Adrenal gland (tissue), 5 donors: ENCODE measurements at regions not wholly inside any gene's neighbourhood (a gene's known extent, or its start where the extent isn't known, plus 50 kb on each side); places are given as distances from the start of the nearest gene placed in this dataset.

Experiments
- POLR2A ChIP-seq, 2 donors: fragments of 450-650 bp; IDR thresholded peaks; one replicate each; pipeline ENCODE4 v1.6.1; 2017; ENCODE audit warnings: antibody characterized with exemption in 2 of 2, mild to moderate bottlenecking in 2 of 2, moderate library complexity in 1 of 2
- TF ChIP-seq, protein P1 (sequence below), 6 experiments: fragments of 450-650 bp in 4 of 6; fragments of 200-600 bp in 2 of 6; sonication (generic) in 1 of 6; IDR thresholded peaks; 1 replicate in 5 of 6; 2 replicates in 1 of 6; pipeline versions ENCODE4 v1.5.1 to v1.8.0; 2016 to 2021; ENCODE audit warnings: antibody characterized with exemption in 6 of 6, mild to moderate bottlenecking in 2 of 6, moderate library complexity in 1 of 6
- donor health status: DM: no; HTN: no; CAD: no.

- TF ChIP-seq, protein P1, sequence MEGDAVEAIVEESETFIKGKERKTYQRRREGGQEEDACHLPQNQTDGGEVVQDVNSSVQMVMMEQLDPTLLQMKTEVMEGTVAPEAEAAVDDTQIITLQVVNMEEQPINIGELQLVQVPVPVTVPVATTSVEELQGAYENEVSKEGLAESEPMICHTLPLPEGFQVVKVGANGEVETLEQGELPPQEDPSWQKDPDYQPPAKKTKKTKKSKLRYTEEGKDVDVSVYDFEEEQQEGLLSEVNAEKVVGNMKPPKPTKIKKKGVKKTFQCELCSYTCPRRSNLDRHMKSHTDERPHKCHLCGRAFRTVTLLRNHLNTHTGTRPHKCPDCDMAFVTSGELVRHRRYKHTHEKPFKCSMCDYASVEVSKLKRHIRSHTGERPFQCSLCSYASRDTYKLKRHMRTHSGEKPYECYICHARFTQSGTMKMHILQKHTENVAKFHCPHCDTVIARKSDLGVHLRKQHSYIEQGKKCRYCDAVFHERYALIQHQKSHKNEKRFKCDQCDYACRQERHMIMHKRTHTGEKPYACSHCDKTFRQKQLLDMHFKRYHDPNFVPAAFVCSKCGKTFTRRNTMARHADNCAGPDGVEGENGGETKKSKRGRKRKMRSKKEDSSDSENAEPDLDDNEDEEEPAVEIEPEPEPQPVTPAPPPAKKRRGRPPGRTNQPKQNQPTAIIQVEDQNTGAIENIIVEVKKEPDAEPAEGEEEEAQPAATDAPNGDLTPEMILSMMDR (IDR thresholded peaks at IDR 0.05): no peak
- TF ChIP-seq POLR2A (IDR thresholded peaks at IDR 0.05): no peak
These were observed 349.3 kb upstream of the THRB start for GRCh38 chr3:24843955-24844354.
